OCI-LY3 (cell line): ENCODE measurements at regions not wholly inside any gene's neighbourhood (a gene's known extent, or its start where the extent isn't known, plus 50 kb on each side); places are given as distances from the start of the nearest gene placed in this dataset.

ENCODE experiments used
- H2AFZ ChIP-seq: fragments of 200-600, 300-600 bp; shearing (Covaris generic); 2 replicates; pipeline ENCODE4 v1.6.0; 2014; ENCODE audit warnings: antibody characterized with exemption, low read depth, low read length
- H3K27ac ChIP-seq: fragments of 200-600, 300-600 bp; sonication (generic); 2 replicates; pipeline ENCODE4 v1.5.1; 2014; ENCODE audit warnings: mild to moderate bottlenecking, low read length, moderate library complexity, mixed read lengths
- H3K27me3 ChIP-seq: fragments of 200-600, 300-600 bp; sonication (generic); 2 replicates; pipeline ENCODE4 v1.6.1; 2014; ENCODE audit warnings: low read depth, low read length, mixed read lengths
- H3K36me3 ChIP-seq: fragments of 200-600, 300-600 bp; sonication (generic); replicated peaks from 2 replicates; pipeline ENCODE3; 2014; ENCODE audit warnings: low read depth, low read length, mixed read lengths
- H3K4me1 ChIP-seq: fragments of 300-600, 200-600 bp; sonication (generic); 2 replicates; pipeline ENCODE4 v1.6.1; 2014; ENCODE audit warnings: low read length, mixed read lengths
- H3K4me2 ChIP-seq: fragments of 200-600, 300-600 bp; sonication (generic); 2 replicates; pipeline ENCODE4 v1.6.1; 2014; ENCODE audit warnings: low read length, mixed read lengths
- H3K4me3 ChIP-seq: fragments of 300-600, 200-600 bp; sonication (generic); 2 replicates; pipeline ENCODE4 v1.5.1; 2014; ENCODE audit warnings: antibody characterized with exemption, mild to moderate bottlenecking, low read length, moderate library complexity
- H3K79me2 ChIP-seq: fragments of 300-600, 200-600 bp; shearing (Covaris generic); 2 replicates; pipeline ENCODE4 v1.6.1; 2014; ENCODE audit warnings: mild to moderate bottlenecking, low read length, mixed read lengths
- H3K9ac ChIP-seq: fragments of 300-600, 200-600 bp; shearing (Covaris generic); 2 replicates; pipeline ENCODE4 v1.6.0; 2014; ENCODE audit warnings: mild to moderate bottlenecking, low read length, moderate library complexity
- H3K9me3 ChIP-seq: fragments of 200-600, 300-600 bp; shearing (Covaris generic); 2 replicates; pipeline ENCODE4 v1.6.1; 2014; ENCODE audit warnings: low read length, mixed read lengths; ENCODE audit not compliant: insufficient read depth
- H4K20me1 ChIP-seq: fragments of 200-600, 300-600 bp; sonication (generic); 2 replicates; pipeline ENCODE4 v1.6.1; 2016; ENCODE audit warnings: low read length, mixed read lengths; ENCODE audit not compliant: insufficient read depth
- EZH2phosphoT487 ChIP-seq: fragments of 200-600 bp; shearing (Covaris generic); IDR thresholded peaks from 2 replicates; pipeline ENCODE4 v1.6.1; 2018; ENCODE audit warnings: antibody characterized with exemption, mixed run types, low read depth
- TF ChIP-seq, protein P1 (sequence below): fragments of 200-600, 300-600 bp; sonication (generic); IDR thresholded peaks from 2 replicates; pipeline ENCODE4 v1.5.1; 2014; ENCODE audit warnings: antibody characterized with exemption, low read length, low read depth

DNA sequence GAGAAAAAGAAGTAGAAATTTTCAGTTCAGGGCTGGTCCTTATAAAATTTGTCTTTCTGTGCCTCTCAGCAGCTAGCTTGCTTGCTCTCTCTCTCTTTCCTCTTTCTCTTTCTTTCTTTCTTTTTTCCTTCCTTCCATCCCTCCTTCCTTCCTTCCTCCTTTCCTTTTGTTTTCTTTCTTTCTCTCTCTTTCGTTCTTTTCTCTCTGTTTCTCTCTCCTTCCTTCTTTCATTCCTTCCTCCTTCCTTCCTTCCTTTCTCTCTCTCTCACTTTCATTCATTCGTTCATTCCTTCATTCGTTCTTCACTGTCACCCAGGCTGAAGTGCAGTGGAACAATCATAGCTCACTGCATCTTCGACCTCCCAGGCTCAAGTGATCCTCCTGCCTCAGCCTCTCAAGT is 69.3 kb upstream of the CPOX start:
- Histone ChIP-seq H2AFZ (no peak overlapping the region), H3K4me3 (no peak overlapping the region), H3K4me2 (no peak overlapping the region), H3K4me1 (peaks cover 2% of the 10 kb centered on the region), H3K9me3 (no peaks in the 10 kb centered on the region), H3K79me2 (no peaks in the 10 kb centered on the region), H3K9ac (no peak overlapping the region), H4K20me1 (no peaks in the 10 kb centered on the region), H3K27me3 (peaks cover 3% of the 10 kb centered on the region), H3K36me3 (no peaks in the 10 kb centered on the region), H3K27ac (no peak overlapping the region)
- TF ChIP-seq, protein P1, sequence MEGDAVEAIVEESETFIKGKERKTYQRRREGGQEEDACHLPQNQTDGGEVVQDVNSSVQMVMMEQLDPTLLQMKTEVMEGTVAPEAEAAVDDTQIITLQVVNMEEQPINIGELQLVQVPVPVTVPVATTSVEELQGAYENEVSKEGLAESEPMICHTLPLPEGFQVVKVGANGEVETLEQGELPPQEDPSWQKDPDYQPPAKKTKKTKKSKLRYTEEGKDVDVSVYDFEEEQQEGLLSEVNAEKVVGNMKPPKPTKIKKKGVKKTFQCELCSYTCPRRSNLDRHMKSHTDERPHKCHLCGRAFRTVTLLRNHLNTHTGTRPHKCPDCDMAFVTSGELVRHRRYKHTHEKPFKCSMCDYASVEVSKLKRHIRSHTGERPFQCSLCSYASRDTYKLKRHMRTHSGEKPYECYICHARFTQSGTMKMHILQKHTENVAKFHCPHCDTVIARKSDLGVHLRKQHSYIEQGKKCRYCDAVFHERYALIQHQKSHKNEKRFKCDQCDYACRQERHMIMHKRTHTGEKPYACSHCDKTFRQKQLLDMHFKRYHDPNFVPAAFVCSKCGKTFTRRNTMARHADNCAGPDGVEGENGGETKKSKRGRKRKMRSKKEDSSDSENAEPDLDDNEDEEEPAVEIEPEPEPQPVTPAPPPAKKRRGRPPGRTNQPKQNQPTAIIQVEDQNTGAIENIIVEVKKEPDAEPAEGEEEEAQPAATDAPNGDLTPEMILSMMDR, result no peak
- no peak for TF ChIP-seq EZH2phosphoT487

DNA sequence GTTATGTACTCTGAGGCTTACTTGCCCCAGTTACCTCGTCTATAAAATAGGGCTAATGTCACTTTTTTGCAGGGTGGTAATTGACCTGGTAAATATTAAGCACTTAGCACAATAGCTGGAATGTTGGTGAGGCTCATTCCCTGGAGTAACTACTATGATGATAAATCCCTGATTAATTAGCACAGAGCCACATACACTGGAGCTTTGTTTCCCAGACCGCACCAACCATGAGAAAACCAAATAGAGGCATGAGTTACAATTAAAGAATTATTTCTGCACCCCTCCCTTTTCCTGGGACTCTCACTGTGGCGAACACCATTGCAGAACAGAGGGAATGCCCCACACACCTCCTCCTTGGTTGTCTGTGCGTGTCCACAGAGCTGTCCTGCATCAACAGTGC is 76.6 kb upstream of the CPOX start:
- Histone ChIP-seq H3K4me1 (no peaks in the 10 kb centered on the region), H3K4me2 (no peak overlapping the region), H3K27ac (no peak overlapping the region), H2AFZ (no peak overlapping the region), H4K20me1 (no peaks in the 10 kb centered on the region), H3K9ac (no peak overlapping the region), H3K36me3 (no peaks in the 10 kb centered on the region), H3K9me3 (no peaks in the 10 kb centered on the region), H3K27me3 (no peaks in the 10 kb centered on the region), H3K4me3 (no peak overlapping the region), H3K79me2 (no peaks in the 10 kb centered on the region)
- no peak for TF ChIP-seq EZH2phosphoT487
- TF ChIP-seq, protein P1, result no peak

DNA sequence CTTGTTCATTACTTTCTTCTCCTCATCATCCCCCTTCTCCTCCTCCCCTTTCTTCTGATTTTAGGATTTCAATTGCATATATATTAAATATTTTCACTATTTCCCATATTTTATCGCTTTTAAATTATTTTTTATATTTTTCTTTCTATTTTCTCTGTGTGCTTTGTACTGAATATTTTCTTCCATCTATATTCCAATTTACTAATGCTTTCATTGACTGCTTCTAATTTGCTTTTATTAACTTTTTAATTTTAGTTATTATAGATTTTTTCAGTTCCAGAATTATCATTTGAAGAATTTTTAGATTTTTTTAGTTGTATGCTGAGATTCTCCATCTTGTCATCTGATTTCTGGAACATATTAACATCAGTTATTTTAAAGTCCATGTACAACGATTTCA is 83.2 kb upstream of the ST3GAL6 start:
- H4K20me1 ChIP-seq, result no peaks in the 10 kb centered on the region
- H2AFZ ChIP-seq, result no peak overlapping the region
- H3K36me3 ChIP-seq, result no peaks in the 10 kb centered on the region
- H3K4me2 ChIP-seq, result no peak overlapping the region
- no peaks in the 10 kb centered on the region for H3K4me1 ChIP-seq
- H3K4me3 ChIP-seq, result no peak overlapping the region
- H3K79me2 ChIP-seq, result no peaks in the 10 kb centered on the region
- H3K27ac ChIP-seq, result no peak overlapping the region
- H3K27me3 ChIP-seq, result no peaks in the 10 kb centered on the region
- TF ChIP-seq, protein P1, result no peak
- no peak for TF ChIP-seq EZH2phosphoT487
- no peaks in the 10 kb centered on the region for H3K9me3 ChIP-seq
- no peak overlapping the region for H3K9ac ChIP-seq

DNA sequence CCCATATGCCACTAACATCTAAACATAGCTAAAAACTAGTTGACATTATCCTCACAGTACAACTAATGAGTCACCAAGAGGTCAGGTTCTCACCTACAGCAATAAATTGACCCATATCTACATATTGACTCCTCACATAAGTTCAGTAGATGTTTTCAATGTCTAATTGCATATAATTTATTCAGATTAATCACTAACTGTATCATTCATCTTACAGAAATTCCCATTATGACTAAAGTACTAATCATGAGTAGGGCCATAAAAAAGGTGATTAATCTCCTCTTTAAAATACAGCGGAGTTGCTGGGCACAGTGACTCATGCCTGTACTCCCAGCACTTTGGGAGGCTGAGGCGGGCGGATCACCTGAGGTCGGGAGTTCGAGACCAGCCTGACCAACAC is 82.4 kb upstream of the ST3GAL6 start:
- Histone ChIP-seq H3K9me3 (no peaks in the 10 kb centered on the region), H3K4me3 (no peak overlapping the region), H3K36me3 (no peaks in the 10 kb centered on the region), H3K4me1 (no peaks in the 10 kb centered on the region), H3K79me2 (no peaks in the 10 kb centered on the region), H4K20me1 (no peaks in the 10 kb centered on the region), H3K27ac (no peak overlapping the region), H3K27me3 (no peaks in the 10 kb centered on the region), H3K4me2 (no peak overlapping the region), H2AFZ (no peak overlapping the region), H3K9ac (no peak overlapping the region)
- TF ChIP-seq, protein P1, result no peak
- no peak for TF ChIP-seq EZH2phosphoT487
